Iris pigment epithelial cell (primary cell): ENCODE measurements at regions not wholly inside any gene's neighbourhood (a gene's known extent, or its start where the extent isn't known, plus 50 kb on each side); places are given as distances from the start of the nearest gene placed in this dataset.

Experiments
- DNase-seq: peaks from one replicate; pipeline ENCODE4 v3.0.0-alpha.2; 2011; ENCODE audit warnings: low read depth

GRCh38 chr12:89185181-89185580 lies 167.1 kb downstream of the DUSP6 start:
- DNase-seq = peak; percentile 43

DNA sequence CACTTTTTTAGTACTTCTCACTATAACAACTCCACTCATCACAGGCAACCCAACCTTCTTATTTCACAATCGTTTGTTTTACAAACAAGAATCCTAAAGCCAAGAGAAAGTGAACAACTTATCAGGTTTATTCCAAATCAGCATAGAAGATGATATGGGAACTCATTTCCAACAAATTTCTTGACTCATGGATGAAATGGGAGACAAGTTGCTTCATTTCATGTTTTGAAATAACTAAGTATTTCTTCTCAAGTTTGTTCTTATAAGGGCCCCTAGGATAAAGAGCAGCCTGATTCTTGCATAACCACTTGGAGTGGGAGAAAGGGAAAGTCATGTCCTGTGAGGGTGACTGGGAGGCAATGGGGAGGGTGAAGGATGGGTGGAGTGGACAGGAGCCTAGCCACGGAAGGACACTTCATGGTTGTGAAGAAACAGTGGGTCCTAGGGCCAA lies 168.3 kb downstream of the DUSP6 start:
- peak; percentile 90 for DNase-seq

GRCh38 chr12:89181271-89181920 lies 170.9 kb downstream of the DUSP6 start:
- DNase-seq = peak; percentile 92

GRCh38 chr12:89180496-89180895 lies 171.8 kb downstream of the DUSP6 start:
- DNase-seq = no peak

DNA sequence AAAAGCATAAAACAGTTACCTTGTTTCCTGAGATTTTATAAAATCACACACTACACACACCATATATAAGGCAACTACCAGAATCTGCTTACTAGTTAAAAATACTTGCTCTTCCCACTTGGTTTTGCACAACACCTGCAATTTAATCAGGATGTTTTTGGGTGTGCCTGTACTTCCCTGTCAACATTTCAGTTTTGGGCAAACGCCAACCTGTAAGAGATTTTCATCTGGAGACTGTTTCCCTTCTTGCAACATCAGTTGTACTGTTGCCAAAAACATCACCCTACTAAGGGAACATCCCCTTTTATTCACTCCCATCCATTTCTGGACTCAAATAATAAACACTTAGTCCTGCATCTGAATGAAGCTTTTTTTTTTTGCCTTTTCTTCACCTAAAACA lies 172.3 kb downstream of the DUSP6 start:
- peak; percentile 97 for DNase-seq

DNA sequence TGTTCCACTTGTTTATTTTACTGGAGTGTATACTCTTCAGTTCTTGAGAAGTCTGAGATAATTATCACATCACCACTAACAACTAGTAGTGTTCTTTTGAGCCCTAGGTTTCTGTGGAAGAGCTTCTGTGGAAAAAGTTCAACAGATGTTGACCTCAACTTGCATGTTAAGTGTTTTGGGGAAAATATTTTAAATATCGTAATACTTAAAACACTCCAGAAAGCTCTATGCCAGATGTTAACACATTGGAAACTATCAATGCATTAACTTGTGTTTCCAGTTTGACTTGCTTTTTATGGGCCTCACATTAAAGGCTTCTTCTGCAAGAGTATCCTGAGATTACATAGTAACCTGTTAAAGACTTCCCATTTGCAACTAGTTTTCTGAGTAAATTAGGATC lies 173.1 kb downstream of the DUSP6 start:
- no peak for DNase-seq

GRCh38 chr12:89177802-89178395 lies 174.4 kb downstream of the DUSP6 start:
- no peak for DNase-seq

DNA sequence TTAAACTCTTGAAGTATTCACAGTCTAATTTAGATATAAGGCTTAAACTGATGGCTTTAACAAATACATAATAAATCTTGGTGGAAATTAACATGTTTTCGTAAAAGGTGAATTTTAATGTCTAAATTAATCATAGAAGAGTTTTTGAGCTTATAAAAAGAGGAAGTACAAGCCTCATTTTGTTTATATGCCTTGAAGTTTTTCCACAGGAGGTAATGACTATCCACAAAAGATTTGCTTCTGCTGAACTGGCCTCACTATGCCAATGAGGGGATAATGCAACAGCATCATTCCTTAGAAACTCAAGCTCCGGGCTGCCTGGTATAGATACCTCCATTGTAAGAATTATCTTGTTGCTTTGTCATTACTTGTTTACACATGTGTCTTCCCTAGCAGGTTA lies 175.6 kb downstream of the DUSP6 start:
- no peak for DNase-seq

GRCh38 chr12:89173678-89174077 lies 178.6 kb downstream of the DUSP6 start:
- DNase-seq = no peak

- no peak for DNase-seq
These were observed 179.2 kb downstream of the DUSP6 start for GRCh38 chr12:89173096-89173495.

DNA sequence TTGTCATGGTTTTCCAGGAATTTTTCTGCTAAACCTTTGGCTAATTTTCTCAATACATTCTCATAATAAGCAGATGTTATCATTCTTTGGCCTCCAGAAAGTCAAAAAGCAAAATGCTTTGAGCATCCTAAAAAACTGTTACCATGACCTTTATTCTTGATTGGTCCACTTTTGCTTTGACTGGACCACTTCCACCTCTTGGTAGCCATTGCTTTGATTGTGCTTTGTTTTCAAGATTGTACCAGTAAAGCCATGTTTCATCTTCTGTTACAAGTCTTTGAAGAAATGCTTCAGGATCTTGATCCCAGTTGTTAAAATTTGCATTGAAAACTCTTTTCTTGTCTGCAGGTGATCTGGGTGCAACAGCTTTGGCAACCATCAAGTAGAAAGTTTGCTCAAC lies 180.1 kb downstream of the DUSP6 start:
- DNase-seq = no peak

GRCh38 chr12:89169321-89169720 lies 183.0 kb downstream of the DUSP6 start:
- DNase-seq = no peak

GRCh38 chr12:89167986-89168385 lies 184.3 kb downstream of the DUSP6 start:
- DNase-seq = no peak

DNA sequence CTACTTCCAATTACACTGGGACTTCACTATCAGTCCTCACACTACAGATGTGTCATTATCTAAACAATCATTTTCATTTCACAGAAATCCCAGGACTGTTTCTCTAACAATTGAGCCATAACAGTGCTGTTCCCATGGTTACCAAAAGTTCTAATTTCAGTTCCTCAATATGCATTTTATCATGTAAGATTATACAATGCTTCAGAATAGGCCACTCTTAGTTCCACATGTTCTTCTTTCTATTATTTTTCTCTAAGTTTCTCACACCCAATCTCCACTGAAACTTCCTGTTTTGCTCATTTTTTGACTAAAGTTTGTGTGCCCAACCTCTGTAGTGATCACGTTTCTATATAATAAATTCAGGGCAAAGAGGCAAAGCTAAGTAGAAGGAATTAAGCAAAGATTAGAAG lies 185.8 kb downstream of the DUSP6 start:
- DNase-seq = peak; percentile 73

DNA sequence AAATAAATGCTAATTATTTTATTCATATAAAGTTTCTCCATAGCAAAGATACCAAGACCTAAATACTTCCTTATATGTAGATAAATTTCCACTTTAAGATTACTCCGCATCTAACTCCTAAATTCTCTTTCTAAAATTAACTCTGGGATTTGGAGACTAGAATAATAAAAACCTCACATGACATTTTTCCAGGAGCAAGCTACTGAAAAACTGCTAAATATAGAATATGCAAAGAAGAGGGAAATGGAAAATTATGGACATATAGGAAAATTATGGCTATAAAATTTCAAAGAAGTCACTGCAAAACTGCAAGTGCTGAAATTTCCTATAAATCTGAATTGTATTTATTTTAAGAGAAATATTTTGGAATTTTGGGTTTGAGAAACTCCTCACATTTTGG lies 186.2 kb downstream of the DUSP6 start:
- no peak for DNase-seq

DNA sequence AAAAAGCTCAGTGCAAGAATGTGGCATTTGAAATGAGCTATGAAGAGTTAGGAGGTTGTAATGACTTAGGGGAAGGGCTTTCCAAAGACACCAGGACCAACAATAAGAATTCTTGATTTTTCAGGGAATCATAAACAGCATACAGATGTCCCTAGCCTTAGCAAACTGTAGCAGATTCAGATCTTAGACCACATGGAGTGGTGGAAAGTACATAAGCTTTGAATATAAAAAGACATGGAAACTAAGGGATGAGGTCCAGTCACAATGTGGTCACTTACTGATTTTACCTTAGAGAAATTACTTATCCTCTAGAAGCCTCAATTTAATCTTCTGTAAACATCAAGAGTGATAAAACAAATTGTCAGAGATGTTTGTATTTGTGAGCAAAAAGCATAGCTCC lies 186.6 kb downstream of the DUSP6 start:
- DNase-seq = no peak

GRCh38 chr12:89163918-89164317 lies 188.4 kb downstream of the DUSP6 start:
- DNase-seq = no peak

- peak; percentile 100 for DNase-seq
These were observed 189.6 kb downstream of the DUSP6 start for GRCh38 chr12:89162589-89163261.

- DNase-seq = no peak
These were observed 190.7 kb downstream of the DUSP6 start for GRCh38 chr12:89161557-89161956.

GRCh38 chr12:89160716-89161123 lies 191.6 kb downstream of the DUSP6 start:
- peak; percentile 93 for DNase-seq

GRCh38 chr12:89157413-89157812 lies 194.9 kb downstream of the DUSP6 start:
- no peak for DNase-seq

GRCh38 chr12:89156862-89157262 lies 195.4 kb downstream of the DUSP6 start:
- DNase-seq = peak; percentile 63

DNA sequence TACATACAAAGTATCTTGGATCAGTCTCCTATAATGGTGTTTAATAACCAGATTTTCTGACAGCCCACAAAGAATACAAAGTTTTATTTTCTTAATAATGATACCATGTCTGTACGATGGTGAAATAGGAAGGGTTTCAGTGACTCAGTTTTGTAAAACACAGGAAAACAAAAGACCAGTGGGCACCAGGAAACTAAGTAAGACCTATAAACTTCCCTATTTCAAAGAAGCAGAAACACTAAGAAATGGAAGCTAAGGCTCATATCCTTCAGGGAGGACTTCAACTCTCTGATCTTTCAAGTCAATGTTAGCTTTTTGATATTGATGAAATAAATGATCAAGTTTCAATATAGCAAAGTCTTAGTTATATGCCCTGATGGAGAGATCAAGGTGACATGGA lies 196.0 kb downstream of the DUSP6 start:
- peak; percentile 42 for DNase-seq
